SK-N-SH (cell line): ENCODE measurements at regions not wholly inside any gene's neighbourhood (a gene's known extent, or its start where the extent isn't known, plus 50 kb on each side); places are given as distances from the start of the nearest gene placed in this dataset.
A peak's percentile ranks its signal among the peaks of the same experiment; 100 is the strongest.

Experiments used
- CTCF ChIA-PET: fragments of 300-600, 350-600 bp; formaldehyde crosslinking; extraction: SDS; loops from one replicate; lab custom pipeline; 2021; lab: Yijun Ruan, JAX
- POLR2A ChIA-PET: fragments of 350-600 bp; sonication (Branson Sonifier 250); formaldehyde crosslinking; extraction: SDS; loops from one replicate; lab custom pipeline; 2020; ENCODE audit warnings: antibody characterized with exemption, inconsistent platforms; lab: Yijun Ruan, JAX
- DNase-seq: peaks from one replicate; pipeline ENCODE4 v3.0.0; 2012
- H2AFZ ChIP-seq: fragments of 200-600 bp; sonication (generic); 2 replicates; pipeline ENCODE4 v1.8.1; 2016; ENCODE audit warnings: antibody characterized with exemption, mild to moderate bottlenecking, low read depth
- H3F3A ChIP-seq: fragments of 200-600 bp; sonication (generic); replicated peaks from 2 replicates; pipeline ENCODE3; 2016; ENCODE audit warnings: antibody characterized with exemption, mild to moderate bottlenecking; ENCODE audit not compliant: insufficient read depth
- H3K27ac ChIP-seq, 2 experiments: fragments of 200-500 bp in 1 of 2; fragments of 200-600 bp in 1 of 2; sonication (Bioruptor generic) in 1 of 2; sonication (generic), shearing (Covaris generic) in 1 of 2; 2 replicates each; pipeline versions ENCODE4 v1.5.1 to v1.6.1; 2014 to 2016; ENCODE audit warnings: low read depth in 2 of 2, inconsistent platforms in 1 of 2, low read length in 1 of 2, mild to moderate bottlenecking in 1 of 2, mixed read lengths in 1 of 2
- H3K27me3 ChIP-seq: fragments of 200-600 bp; sonication (generic), shearing (Covaris generic); 2 replicates; pipeline ENCODE4 v1.6.1; 2016; ENCODE audit warnings: mixed run types; ENCODE audit not compliant: insufficient read depth
- H3K36me3 ChIP-seq, 2 experiments: fragments of 200-500 bp in 1 of 2; fragments of 200-600 bp in 1 of 2; sonication (Bioruptor generic) in 1 of 2; sonication (generic) in 1 of 2; replicated peaks in 1 of 2; 2 replicates each; pipeline versions ENCODE3 to v1.5.1; 2014 to 2016; ENCODE audit warnings: low read length in 1 of 2, mild to moderate bottlenecking in 1 of 2; ENCODE audit not compliant: insufficient read depth in 2 of 2, control insufficient read depth in 1 of 2
- H3K4me1 ChIP-seq, 2 experiments: fragments of 200-500 bp in 1 of 2; fragments of 200-600 bp in 1 of 2; sonication (Bioruptor generic) in 1 of 2; sonication (generic), shearing (Covaris generic) in 1 of 2; 2 replicates each; pipeline versions ENCODE4 v1.5.1 to v1.6.1; 2014 to 2016; ENCODE audit warnings: low read depth in 1 of 2, low read length in 1 of 2, mixed run types in 1 of 2; ENCODE audit not compliant: insufficient read depth in 2 of 2, control insufficient read depth in 1 of 2
- H3K4me2 ChIP-seq: fragments of 200-600 bp; sonication (generic), shearing (Covaris generic); 2 replicates; pipeline ENCODE4 v1.6.1; 2017; ENCODE audit warnings: mixed run types
- H3K4me3 ChIP-seq, 2 experiments: fragments of 200-500 bp in 1 of 2; fragments of 200-600 bp in 1 of 2; sonication (Bioruptor generic) in 1 of 2; sonication (generic), shearing (Covaris generic) in 1 of 2; 2 replicates each; pipeline versions ENCODE4 v1.5.1 to v1.8.1; 2014 to 2016; ENCODE audit warnings: low read depth in 2 of 2, inconsistent platforms in 1 of 2, low read length in 1 of 2, mild to moderate bottlenecking in 1 of 2, mixed read lengths in 1 of 2, moderate library complexity in 1 of 2
- H3K79me2 ChIP-seq: fragments of 200-600 bp; sonication (generic); 2 replicates; pipeline ENCODE4 v1.8.1; 2017; ENCODE audit warnings: mild to moderate bottlenecking; ENCODE audit not compliant: insufficient read depth
- H3K9ac ChIP-seq: fragments of 200-600 bp; sonication (generic); 2 replicates; pipeline ENCODE4 v1.6.1; 2017; ENCODE audit warnings: mixed run types
- H3K9me2 ChIP-seq: fragments of 200-600 bp; sonication (generic); 2 replicates; pipeline ENCODE4 v1.6.1; 2017; ENCODE audit warnings: mixed run types
- H3K9me3 ChIP-seq: fragments of 200-600 bp; sonication (generic); 2 replicates; pipeline ENCODE4 v1.6.1; 2017; ENCODE audit warnings: mixed run types, mild to moderate bottlenecking, moderate library complexity
- H4K20me1 ChIP-seq: fragments of 200-600 bp; sonication (generic); 2 replicates; pipeline ENCODE4 v1.6.1; 2017; ENCODE audit warnings: mild to moderate bottlenecking, mixed run types; ENCODE audit not compliant: insufficient read depth
- CTCF ChIP-seq: fragments of 200-600 bp; sonication (generic); IDR thresholded peaks from 2 replicates; pipeline ENCODE4 v1.6.1; 2017; ENCODE audit warnings: antibody characterized with exemption, mild to moderate bottlenecking, moderate library complexity
- FOSL2 ChIP-seq: IDR thresholded peaks from 2 replicates; pipeline ENCODE4 v1.4.0; 2012; ENCODE audit warnings: low read depth, mild to moderate bottlenecking, moderate library complexity, borderline replicate concordance
- GABPA ChIP-seq: IDR thresholded peaks from 2 replicates; pipeline ENCODE4 v1.4.0; 2012; ENCODE audit warnings: low read depth, mild to moderate bottlenecking
- MAX ChIP-seq: IDR thresholded peaks from 2 replicates; pipeline ENCODE4 v1.4.0; 2012; ENCODE audit warnings: low read depth
- MEF2A ChIP-seq: IDR thresholded peaks from 2 replicates; pipeline ENCODE4 v1.4.0; 2012; ENCODE audit warnings: low read depth, borderline replicate concordance
- PBX3 ChIP-seq: IDR thresholded peaks from 2 replicates; pipeline ENCODE4; 2012
- REST ChIP-seq: IDR thresholded peaks from 2 replicates; pipeline ENCODE4 v1.6.1; 2012; ENCODE audit warnings: mild to moderate bottlenecking, low read depth, low read length, moderate library complexity
- RFX5 ChIP-seq: IDR thresholded peaks from 2 replicates; pipeline ENCODE4 v1.6.1; 2012; ENCODE audit warnings: mild to moderate bottlenecking, improper control_type of control experiment, low read length
- RXRA ChIP-seq: IDR thresholded peaks from 2 replicates; pipeline ENCODE4 v1.4.0; 2012; ENCODE audit warnings: low read depth, mild to moderate bottlenecking, borderline replicate concordance
- SIN3A ChIP-seq: IDR thresholded peaks from 2 replicates; pipeline ENCODE4 v1.6.1; 2012; ENCODE audit warnings: low read depth, mild to moderate bottlenecking, low read length, moderate library complexity, borderline replicate concordance
- TAF1 ChIP-seq: IDR thresholded peaks from 2 replicates; pipeline ENCODE4 v1.6.1; 2012; ENCODE audit warnings: low read depth, mild to moderate bottlenecking, low read length, moderate library complexity, borderline replicate concordance
- USF1 ChIP-seq: IDR thresholded peaks from 2 replicates; pipeline ENCODE4 v1.4.0; 2012; ENCODE audit warnings: low read depth, borderline replicate concordance

- H3K9ac ChIP-seq: no peak overlapping the region
- no peak overlapping the region for H2AFZ ChIP-seq
- TF ChIP-seq MAX (no peak), RXRA (no peak), USF1 (no peak), SIN3A (no peak), GABPA (no peak), MEF2A (no peak), CTCF (no peak), TAF1 (no peak), PBX3 (no peak), FOSL2 (no peak), REST (no peak), RFX5 (no peak)
- H3K9me3 ChIP-seq: no peaks in the 10 kb centered on the region
- no peak overlapping the region for H3K4me3 ChIP-seq
- peaks cover 0 to 8% of the 10 kb centered on the region in 2 experiments; a peak in 1 of 4 replicates for H3K4me1 ChIP-seq
- no peaks in the 10 kb centered on the region for H4K20me1 ChIP-seq
- POLR2A ChIA-PET: no interaction called here
- H3K36me3 ChIP-seq: no peaks in the 10 kb centered on the region
- DNase-seq: no peak
- H3K4me2 ChIP-seq: no peak overlapping the region
- CTCF ChIA-PET: no interaction called here
- H3K9me2 ChIP-seq: no peaks in the 10 kb centered on the region
- H3F3A ChIP-seq: peaks cover 17% of the 10 kb centered on the region
- peak overlapping the region in 1 of 2 experiments; percentile 82; a peak in 1 of 4 replicates for H3K27ac ChIP-seq
- no peaks in the 10 kb centered on the region for H3K27me3 ChIP-seq
- H3K79me2 ChIP-seq: no peaks in the 10 kb centered on the region
These were observed 625.4 kb upstream of the SOX9 start for GRCh38 chr17:71495420-71495819.
